Neural cell (in vitro differentiated cells): ENCODE measurements at regions not wholly inside any gene's neighbourhood (a gene's known extent, or its start where the extent isn't known, plus 50 kb on each side); places are given as distances from the start of the nearest gene placed in this dataset.

ENCODE experiments used
- H2AFZ ChIP-seq: fragments of 200-600, 300-800 bp; sonication (generic), shearing (Covaris generic); 2 replicates; pipeline ENCODE4 v1.6.0; 2014; ENCODE audit warnings: low read depth, mild to moderate bottlenecking, antibody characterized with exemption, low read length, moderate library complexity
- H3F3A ChIP-seq: fragments of 200-600 bp; shearing (Covaris generic); 2 replicates; pipeline ENCODE4 v1.6.1; 2016; ENCODE audit warnings: mild to moderate bottlenecking, moderate library complexity, mixed read lengths, antibody characterized with exemption, low read length; ENCODE audit not compliant: insufficient read depth, poor library complexity, severe bottlenecking
- H3K27ac ChIP-seq: fragments of 200-600, 300-800 bp; sonication (generic), shearing (Covaris generic); 2 replicates; pipeline ENCODE4 v1.5.1; 2014; ENCODE audit warnings: mild to moderate bottlenecking, low read length, moderate library complexity
- H3K27me3 ChIP-seq: fragments of 300-800, 200-600 bp; sonication (generic), shearing (Covaris generic); 2 replicates; pipeline ENCODE4 v1.6.0; 2014; ENCODE audit warnings: mild to moderate bottlenecking, low read depth, low read length, moderate library complexity; ENCODE audit not compliant: insufficient read depth
- H3K36me3 ChIP-seq: fragments of 300-800, 200-600 bp; sonication (generic), shearing (Covaris generic); 2 replicates; pipeline ENCODE4 v1.5.1; 2014; ENCODE audit warnings: mild to moderate bottlenecking, antibody characterized with exemption, low read length, moderate library complexity; ENCODE audit not compliant: insufficient read depth
- H3K4me2 ChIP-seq: fragments of 300-800, 200-600 bp; sonication (generic), shearing (Covaris generic); 2 replicates; pipeline ENCODE4 v1.6.0; 2014; ENCODE audit warnings: mild to moderate bottlenecking, low read length
- H3K4me3 ChIP-seq: fragments of 300-800, 200-600 bp; sonication (generic), shearing (Covaris generic); 2 replicates; pipeline ENCODE4 v1.5.1; 2014; ENCODE audit warnings: mild to moderate bottlenecking, low read length, moderate library complexity
- H3K79me2 ChIP-seq: fragments of 200-600 bp; shearing (Covaris generic); replicated peaks from 2 replicates; pipeline ENCODE4 v1.6.0; 2014; ENCODE audit warnings: mild to moderate bottlenecking, low read length, moderate library complexity; ENCODE audit not compliant: insufficient read depth
- H3K9ac ChIP-seq: fragments of 300-800, 200-600 bp; sonication (generic), shearing (Covaris generic); 2 replicates; pipeline ENCODE4 v1.6.1; 2016; ENCODE audit warnings: mild to moderate bottlenecking, low read length, mixed read lengths
- H3K9me2 ChIP-seq: fragments of 200-600 bp; shearing (Covaris generic); 2 replicates; pipeline ENCODE4 v1.6.1; 2016; ENCODE audit warnings: mild to moderate bottlenecking, low read length, mixed read lengths; ENCODE audit not compliant: insufficient read depth
- H3K9me3 ChIP-seq: fragments of 200-600, 300-800 bp; sonication (generic), shearing (Covaris generic); 2 replicates; pipeline ENCODE4 v1.6.1; 2016; ENCODE audit warnings: mild to moderate bottlenecking, mixed run types, low read length, moderate library complexity, mixed read lengths
- H4K20me1 ChIP-seq: fragments of 200-600 bp; shearing (Covaris generic); 2 replicates; pipeline ENCODE4 v1.6.1; 2016; ENCODE audit warnings: mild to moderate bottlenecking, mixed run types; ENCODE audit not compliant: insufficient read depth
- CTCF ChIP-seq: fragments of 450-650 bp; IDR thresholded peaks from 2 replicates; pipeline ENCODE4 v1.5.1; 2014; ENCODE audit warnings: antibody characterized with exemption, mild to moderate bottlenecking, moderate library complexity; ENCODE audit not compliant: poor library complexity, severe bottlenecking
- EP300 ChIP-seq: fragments of 450-650 bp; conservative IDR thresholded peaks from 2 replicates; pipeline ENCODE4 v1.6.1; 2014; ENCODE audit warnings: antibody characterized with exemption, mild to moderate bottlenecking, moderate library complexity; ENCODE audit not compliant: poor library complexity, severe bottlenecking
- EZH2 ChIP-seq: fragments of 200-600, 300-800 bp; shearing (Covaris generic), sonication (generic); IDR thresholded peaks from 2 replicates; pipeline ENCODE4 v1.6.1; 2014; ENCODE audit warnings: antibody characterized with exemption, low read length, borderline replicate concordance, mild to moderate bottlenecking; ENCODE audit not compliant: insufficient read depth, poor library complexity, severe bottlenecking
- MXI1 ChIP-seq: fragments of 450-650 bp; conservative IDR thresholded peaks from 2 replicates; pipeline ENCODE4 v1.6.1; 2014; ENCODE audit warnings: antibody characterized with exemption, mild to moderate bottlenecking; ENCODE audit not compliant: poor library complexity, severe bottlenecking
- POLR2AphosphoS5 ChIP-seq: IDR thresholded peaks from 2 replicates; pipeline ENCODE4 v1.6.1; 2012
- RAD21 ChIP-seq: fragments of 450-650 bp; conservative IDR thresholded peaks from 2 replicates; pipeline ENCODE4 v1.6.1; 2014; ENCODE audit warnings: antibody characterized with exemption, mild to moderate bottlenecking, moderate library complexity
- SMC3 ChIP-seq: fragments of 450-650 bp; conservative IDR thresholded peaks from 2 replicates; pipeline ENCODE4 v1.6.1; 2014; ENCODE audit warnings: antibody characterized with exemption, mild to moderate bottlenecking, moderate library complexity; ENCODE audit not compliant: poor library complexity
- TAF1 ChIP-seq: IDR thresholded peaks from 2 replicates; pipeline ENCODE4 v1.6.1; 2012; ENCODE audit warnings: low read depth
- TF ChIP-seq, protein P1 (sequence below): IDR thresholded peaks from 2 replicates; pipeline ENCODE4 v1.6.1; 2012; ENCODE audit warnings: borderline replicate concordance

- Histone ChIP-seq H2AFZ (no peak overlapping the region), H3F3A (no peaks in the 10 kb centered on the region), H4K20me1 (no peaks in the 10 kb centered on the region), H3K9me3 (no peaks in the 10 kb centered on the region), H3K4me3 (no peak overlapping the region), H3K27ac (peak overlapping the region; percentile 52), H3K36me3 (no peaks in the 10 kb centered on the region), H3K9ac (no peak overlapping the region), H3K79me2 (no peaks in the 10 kb centered on the region), H3K4me2 (no peak overlapping the region), H3K27me3 (no peaks in the 10 kb centered on the region), H3K9me2 (no peaks in the 10 kb centered on the region)
- TF ChIP-seq RAD21 (no peak), TAF1 (no peak), CTCF (no peak), POLR2AphosphoS5 (no peak)
These were observed 320.4 kb upstream of the HS6ST1 start for GRCh38 chr2:128639120-128639477.

- no peak overlapping the region for H2AFZ ChIP-seq
- no peak overlapping the region for H3K9ac ChIP-seq
- H3K4me2 ChIP-seq = no peak overlapping the region
- no peaks in the 10 kb centered on the region for H3K9me3 ChIP-seq
- no peak overlapping the region for H3K4me3 ChIP-seq
- H3K79me2 ChIP-seq = no peaks in the 10 kb centered on the region
- H3F3A ChIP-seq = no peaks in the 10 kb centered on the region
- TF ChIP-seq POLR2AphosphoS5 (no peak), TAF1 (no peak), MXI1 (no peak), CTCF (no peak), EP300 (no peak), SMC3 (no peak), EZH2 (no peak), RAD21 (no peak)
- TF ChIP-seq, protein P1, sequence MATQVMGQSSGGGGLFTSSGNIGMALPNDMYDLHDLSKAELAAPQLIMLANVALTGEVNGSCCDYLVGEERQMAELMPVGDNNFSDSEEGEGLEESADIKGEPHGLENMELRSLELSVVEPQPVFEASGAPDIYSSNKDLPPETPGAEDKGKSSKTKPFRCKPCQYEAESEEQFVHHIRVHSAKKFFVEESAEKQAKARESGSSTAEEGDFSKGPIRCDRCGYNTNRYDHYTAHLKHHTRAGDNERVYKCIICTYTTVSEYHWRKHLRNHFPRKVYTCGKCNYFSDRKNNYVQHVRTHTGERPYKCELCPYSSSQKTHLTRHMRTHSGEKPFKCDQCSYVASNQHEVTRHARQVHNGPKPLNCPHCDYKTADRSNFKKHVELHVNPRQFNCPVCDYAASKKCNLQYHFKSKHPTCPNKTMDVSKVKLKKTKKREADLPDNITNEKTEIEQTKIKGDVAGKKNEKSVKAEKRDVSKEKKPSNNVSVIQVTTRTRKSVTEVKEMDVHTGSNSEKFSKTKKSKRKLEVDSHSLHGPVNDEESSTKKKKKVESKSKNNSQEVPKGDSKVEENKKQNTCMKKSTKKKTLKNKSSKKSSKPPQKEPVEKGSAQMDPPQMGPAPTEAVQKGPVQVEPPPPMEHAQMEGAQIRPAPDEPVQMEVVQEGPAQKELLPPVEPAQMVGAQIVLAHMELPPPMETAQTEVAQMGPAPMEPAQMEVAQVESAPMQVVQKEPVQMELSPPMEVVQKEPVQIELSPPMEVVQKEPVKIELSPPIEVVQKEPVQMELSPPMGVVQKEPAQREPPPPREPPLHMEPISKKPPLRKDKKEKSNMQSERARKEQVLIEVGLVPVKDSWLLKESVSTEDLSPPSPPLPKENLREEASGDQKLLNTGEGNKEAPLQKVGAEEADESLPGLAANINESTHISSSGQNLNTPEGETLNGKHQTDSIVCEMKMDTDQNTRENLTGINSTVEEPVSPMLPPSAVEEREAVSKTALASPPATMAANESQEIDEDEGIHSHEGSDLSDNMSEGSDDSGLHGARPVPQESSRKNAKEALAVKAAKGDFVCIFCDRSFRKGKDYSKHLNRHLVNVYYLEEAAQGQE = no peak
- H3K27ac ChIP-seq = no peak overlapping the region
- no peaks in the 10 kb centered on the region for H3K27me3 ChIP-seq
- no peaks in the 10 kb centered on the region for H4K20me1 ChIP-seq
- no peaks in the 10 kb centered on the region for H3K36me3 ChIP-seq
- no peaks in the 10 kb centered on the region for H3K9me2 ChIP-seq
These were observed 321.0 kb upstream of the HS6ST1 start for GRCh38 chr2:128639693-128640092.
